Activated CD4-positive, alpha-beta T cell treated with anti-CD3 and anti-CD28 coated beads, Interleukin-10, Interleukin-2, amounts not matched to agents 100 ng/mL and 50 ng/mL, durations not matched to agents 16 hours and 8 hours (primary cell): ENCODE measurements at regions not wholly inside any gene's neighbourhood (a gene's known extent, or its start where the extent isn't known, plus 50 kb on each side); places are given as distances from the start of the nearest gene placed in this dataset.

Source experiments
- DNase-seq: peaks from one replicate; pipeline ENCODE4 v3.0.0-alpha.2; 2020

DNA sequence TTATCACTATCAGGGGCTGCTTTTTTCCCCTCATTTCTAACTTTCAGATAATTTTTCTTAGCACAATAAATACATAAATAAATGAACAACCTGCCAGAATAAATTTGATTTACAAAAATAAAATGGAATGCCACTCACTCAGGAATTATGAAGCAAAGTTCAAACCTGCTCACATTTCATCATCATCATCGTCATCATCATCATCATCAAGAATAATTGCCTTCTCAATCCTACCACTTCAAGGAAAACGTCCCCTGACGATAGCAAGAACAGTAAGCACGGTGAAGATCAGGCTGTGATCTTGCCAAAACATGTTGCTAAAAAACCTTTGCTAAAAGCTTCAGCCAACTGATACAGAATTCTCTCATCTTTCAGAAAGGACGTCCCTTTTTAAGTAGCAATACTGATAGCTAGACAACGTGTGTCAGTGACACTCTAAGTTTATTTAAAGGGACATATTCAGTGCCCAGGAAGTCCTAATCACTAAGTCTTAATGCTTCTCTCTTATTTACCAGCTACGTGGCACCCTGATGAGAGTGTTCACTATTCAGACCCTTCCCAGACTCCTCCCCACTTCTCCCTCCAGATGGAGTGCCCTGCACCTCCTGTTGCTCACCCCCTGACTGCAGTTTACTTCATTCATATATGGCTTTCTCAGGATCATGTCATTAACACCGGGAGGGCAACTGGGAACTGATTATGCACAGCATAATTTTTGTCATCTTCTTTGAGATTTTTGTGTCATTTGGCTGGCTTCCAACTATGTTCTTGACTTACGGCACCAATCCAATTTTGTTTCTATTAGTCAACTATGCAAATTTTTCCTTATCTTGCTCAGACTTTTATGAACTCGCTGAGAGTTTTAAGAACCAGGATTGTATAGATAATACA lies 200.1 kb upstream of the GUCY1A2 start:
- DNase-seq, result no peak

DNA sequence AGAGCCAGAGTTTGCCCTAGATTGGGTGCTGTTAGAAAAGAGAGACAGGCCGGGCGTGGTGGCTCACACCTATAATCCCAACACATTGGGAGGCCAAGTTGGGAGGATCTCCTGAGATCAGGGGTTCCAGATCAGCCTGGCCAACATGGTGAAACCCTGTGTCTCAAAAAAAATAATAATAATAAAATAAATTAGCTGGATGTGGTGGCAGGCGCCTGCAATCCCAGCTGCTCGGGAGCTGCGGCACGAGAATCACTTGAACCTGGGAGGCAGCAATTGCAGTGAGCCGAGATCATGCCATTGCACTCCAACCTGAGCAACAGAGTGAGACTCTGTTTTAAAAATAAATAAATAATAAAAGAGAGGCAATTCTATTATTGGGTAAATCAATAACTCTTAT lies 199.2 kb upstream of the GUCY1A2 start:
- DNase-seq, result no peak

DNA sequence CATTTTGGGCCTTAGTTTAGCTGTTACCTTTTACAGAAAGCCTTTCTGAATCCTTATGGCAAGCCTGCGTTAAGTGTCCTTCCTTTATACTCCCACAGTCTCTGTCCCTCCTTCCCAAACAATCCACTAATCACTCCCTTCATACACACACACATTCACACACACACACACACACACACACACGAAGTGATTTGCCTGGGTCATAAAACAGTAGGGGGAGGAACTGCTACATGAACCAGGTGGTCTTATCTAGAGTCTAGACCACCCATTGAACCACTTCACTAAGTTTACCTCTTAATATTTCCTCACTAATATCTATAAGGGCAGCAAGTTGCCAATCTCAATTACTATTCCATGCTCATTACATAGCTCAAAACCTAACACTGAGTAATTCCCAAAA lies 196.7 kb upstream of the GUCY1A2 start:
- no peak for DNase-seq

DNA sequence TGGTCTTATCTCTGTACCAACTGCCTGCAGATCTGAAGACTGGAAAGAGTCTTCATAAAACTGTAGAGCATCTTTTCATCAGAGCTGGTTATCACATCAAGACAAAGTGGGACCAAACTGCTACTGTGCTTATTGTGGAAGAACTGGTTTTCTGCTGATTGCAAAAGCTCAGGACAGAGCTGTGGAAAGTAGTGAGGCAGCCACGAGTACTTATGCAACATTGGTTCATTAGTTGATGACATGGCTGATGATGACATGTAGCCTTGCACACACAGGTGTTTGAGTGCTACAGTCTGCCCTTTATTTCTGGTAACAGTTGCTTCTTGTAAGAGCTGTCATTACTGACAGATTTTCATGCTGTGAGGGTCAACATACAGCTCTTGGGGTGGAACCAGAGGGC lies 185.4 kb upstream of the GUCY1A2 start:
- no peak for DNase-seq

DNA sequence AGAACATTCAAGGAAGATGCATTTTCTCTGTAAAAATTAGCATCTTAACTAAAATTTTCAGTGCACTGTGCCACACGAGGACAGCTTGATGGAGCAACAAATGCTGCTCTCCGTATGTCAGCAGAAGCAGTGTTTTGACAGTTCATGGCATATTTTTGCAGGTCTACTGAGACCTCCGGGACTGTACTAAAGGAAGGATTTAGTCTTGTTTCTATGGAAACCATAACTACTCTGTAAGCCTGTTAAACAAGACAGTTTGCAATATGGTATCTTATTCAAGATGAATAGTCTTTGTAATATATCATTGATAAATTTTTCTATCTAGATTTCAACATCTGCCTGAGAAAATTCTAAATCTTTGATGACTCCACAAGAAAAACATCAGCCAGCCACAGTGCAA lies 184.0 kb upstream of the GUCY1A2 start:
- DNase-seq, result no peak

DNA sequence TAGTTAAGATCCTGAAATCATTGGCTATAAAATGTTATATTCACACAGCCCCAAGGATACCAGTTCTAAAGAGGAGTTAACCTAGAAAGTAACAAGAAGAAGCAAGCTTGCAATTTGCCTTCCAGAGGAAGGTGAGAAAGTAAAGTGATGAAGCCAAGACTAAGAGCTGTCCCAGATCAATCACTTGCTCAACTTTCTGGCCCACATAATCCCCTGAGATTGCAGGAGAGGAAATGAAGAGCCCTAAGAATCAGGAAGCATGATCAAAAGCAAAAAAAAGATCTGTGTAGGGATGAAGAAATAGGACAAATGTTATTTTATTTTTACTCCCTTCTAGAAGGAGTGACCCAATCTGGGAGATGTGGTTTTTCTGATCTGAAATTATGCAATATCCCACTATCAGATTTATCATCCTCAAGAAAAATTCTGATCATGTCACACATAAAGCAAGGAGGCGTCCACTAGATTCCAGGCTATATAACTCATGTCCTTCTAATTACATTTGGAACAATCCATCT lies 180.3 kb upstream of the GUCY1A2 start:
- no peak for DNase-seq

DNA sequence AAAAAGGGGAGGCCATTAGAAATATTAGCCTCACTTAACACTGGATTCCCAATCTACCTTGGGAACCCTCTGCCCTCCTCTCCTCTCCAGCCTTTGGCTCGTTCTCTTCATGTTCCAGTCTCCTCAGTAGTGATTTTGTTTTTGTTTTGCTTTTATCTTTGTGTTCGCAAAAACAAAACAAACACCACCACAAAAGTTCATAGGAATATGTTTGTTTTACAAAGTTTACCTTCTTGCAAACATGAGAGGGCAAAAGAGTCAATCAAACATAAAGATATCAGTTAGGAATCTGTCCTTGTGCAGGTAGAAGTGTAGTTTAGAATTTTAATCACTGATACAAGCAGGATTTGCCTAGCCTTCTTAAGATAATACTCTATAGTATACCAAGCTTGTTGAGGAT lies 179.7 kb upstream of the GUCY1A2 start:
- no peak for DNase-seq

DNA sequence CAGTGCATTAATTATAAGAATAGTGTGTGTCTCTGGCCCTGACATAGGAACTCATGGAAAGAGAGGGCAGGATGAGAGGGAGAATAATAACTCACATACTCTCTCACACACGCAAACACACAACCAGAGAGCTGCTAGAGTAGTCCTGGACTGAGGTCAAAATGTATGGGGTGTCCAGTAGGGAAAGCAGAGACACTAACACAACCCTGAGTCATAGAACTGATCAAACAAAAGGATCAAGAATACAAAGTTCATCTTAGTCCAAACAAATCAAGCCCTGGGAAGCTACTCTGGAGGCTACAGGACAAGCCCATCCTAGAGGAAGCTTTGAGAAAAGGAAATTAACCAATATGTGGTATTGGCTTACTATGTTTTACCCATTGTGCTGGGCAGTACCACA lies 178.5 kb upstream of the GUCY1A2 start:
- no peak for DNase-seq

DNA sequence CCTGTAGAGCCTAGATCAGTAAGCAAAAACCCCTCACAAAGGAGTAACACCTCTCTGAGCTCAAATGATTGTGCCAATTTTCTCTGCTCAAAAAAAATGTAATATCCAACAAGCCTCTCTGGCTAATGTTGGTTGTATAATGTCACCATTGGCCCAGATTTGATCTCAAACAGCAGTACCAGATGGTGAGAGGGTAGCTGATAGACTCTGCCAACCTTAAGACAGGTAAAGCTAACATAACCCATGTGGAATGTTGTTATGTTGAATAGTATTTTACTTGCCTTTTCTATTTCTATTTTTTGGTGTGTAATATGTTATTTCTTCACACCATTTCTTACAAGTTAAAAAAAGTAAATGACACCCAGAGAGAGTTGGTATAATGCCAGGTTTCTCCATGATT lies 166.7 kb upstream of the GUCY1A2 start:
- DNase-seq, result no peak

DNA sequence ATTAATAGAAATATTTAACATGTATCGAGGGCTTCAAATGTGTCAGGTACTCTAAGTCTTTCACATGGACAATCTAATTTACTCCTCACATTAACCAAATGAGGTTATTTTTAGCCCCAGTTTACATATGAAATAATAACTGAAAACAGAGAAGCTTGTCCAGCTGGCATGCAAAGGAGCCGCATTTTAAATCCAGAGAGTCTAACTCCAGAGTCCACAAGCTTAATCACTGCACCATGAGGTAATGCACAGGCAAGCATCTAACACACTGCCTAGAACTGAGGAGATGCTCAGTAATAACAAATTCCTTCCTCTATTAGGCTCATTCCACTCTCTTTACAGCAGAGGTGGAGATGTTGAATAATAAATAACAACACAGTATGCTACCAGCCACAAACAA lies 165.7 kb upstream of the GUCY1A2 start:
- DNase-seq, result no peak

DNA sequence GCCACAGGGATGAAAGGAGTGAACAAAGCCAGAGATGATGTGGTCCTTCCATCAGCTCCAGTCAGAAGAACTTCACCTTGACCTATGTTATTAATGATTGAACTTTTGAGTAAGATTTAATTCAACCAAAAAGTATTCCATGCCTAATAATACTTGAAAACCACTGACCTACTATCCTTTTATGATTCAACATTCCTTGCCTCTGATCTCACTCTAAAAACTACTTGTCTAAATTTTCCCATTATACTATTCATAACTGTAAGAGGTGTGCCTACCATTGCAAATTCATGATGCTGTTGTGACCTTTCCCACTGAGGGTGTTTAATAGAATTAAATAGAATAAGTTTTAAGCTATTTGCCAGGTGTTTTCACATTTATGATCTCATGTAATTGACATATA lies 164.7 kb upstream of the GUCY1A2 start:
- no peak for DNase-seq

- no peak for DNase-seq
These were observed 162.0 kb upstream of the GUCY1A2 start for GRCh38 chr11:107180236-107180635.

DNA sequence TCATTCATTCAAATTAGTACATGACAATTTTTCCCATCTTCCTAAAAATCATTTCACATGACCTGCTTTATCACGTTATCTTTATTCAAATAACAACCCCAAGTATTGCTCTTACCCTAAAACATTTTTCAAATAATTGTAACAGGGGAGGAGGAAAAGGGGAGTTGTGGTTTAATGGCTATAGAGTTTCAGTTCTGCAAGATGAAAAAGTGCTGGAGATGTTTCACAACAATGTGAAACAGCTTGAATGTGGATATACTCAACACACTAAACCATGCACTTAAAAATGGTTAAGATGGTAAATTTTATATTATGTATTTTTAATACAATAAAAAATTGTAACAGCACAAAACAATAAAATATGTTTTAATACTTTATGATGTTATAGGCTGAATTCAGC lies 161.6 kb upstream of the GUCY1A2 start:
- DNase-seq, result no peak

DNA sequence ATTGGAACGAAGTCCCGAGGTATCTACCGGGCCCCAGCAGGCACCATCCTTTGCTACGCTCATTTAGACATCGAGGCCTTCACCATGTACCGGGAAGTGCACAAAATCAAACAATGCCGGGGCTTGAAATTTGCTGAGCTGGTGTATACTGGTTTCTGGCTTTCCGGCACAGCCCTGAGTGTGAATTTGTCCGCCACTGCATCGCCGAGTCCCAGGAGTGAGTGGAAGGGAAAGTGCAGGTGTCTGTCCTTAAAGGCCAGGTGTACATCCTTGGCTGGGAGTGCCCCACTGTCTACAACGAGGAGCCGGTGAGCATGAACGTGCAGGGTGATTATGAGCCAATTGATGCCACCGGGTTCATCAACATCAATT lies 158.8 kb upstream of the GUCY1A2 start:
- no peak for DNase-seq

GRCh38 chr11:107176148-107177105 lies 158.2 kb upstream of the GUCY1A2 start:
- DNase-seq, result no peak

DNA sequence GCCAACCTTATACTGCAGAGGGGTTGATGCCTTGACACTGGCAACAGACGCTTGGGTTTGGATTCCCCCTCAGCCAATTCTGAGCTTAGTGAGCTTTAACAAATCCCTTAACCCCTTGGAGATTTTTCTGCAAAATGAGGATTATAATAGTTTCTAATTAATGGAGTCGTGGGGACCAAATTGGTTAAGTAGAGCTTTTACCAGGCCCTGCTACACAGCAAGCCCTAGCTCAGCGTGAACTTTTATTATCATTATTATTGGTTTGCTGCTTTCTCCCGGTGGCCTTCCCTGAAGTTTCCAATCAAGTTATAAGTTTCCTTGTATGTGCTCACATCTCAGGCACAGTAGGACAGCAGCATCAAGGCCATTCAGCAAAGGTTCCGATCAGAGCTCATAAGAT lies 156.6 kb upstream of the GUCY1A2 start:
- DNase-seq, result no peak

DNA sequence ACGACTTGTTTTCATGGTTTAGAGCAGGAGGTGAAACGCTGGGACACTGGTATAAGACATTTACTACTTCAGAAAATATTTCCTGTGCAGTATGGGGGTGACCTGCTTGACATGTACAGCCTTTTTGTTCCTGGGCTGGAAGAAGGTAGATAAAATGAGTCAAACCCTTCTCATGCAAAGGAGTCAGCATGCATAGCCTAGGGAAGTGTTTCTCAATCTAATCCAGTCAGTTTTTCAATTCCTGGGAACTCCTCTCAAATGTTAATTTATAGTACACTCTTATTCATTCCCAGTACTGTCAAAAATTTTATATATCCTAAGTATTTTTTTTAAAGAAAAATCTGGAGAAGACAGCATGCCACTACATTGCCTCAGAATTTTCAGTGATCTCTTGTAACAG lies 154.7 kb upstream of the GUCY1A2 start:
- no peak for DNase-seq

DNA sequence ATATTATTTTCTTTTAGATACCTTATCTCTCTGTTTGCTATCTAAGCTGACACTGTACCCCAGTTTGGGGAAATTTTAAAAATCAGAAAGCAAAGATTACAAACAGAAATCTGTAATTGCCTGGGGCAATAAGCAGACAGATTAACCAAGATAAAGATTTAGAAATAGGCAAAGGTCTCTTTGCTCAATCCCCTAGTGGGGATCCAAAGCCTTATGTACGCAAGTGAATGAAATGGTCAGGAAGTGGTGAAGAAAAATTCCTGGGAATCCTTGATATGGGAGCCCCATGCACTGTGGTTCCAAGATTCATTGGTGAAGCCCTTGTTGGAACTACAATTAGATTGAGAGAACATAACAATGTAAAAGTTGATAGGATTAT lies 139.5 kb upstream of the GUCY1A2 start:
- DNase-seq, result no peak

DNA sequence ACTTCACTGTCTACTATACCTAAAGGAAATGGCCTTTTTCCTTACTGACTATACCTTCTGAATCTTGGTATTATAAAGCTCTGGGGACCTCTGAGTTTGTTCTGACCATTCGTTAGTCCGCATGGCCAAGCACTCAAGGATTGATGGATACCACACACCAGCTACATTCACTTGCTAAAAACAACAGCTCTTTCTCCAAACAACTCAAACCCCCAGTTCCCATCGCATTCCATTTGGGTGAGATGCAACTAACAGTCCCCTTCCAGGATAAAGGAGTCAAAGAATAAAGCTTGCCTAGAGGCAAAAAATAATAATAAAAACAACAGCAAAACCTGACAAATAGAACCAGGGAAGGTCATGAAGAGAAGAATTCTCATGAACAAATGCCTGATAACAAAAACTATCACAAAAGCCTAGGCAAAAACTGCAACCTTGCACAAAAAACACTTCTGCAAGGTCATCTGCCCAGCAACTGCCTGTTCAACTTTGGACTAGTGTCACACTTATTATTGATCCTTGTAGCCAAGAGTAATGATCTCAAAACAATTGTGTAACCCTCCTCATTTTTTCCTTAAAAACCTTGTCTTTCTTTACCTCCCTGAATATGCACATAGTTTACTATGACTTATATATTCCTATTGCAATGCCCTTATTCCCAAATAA lies 139.0 kb upstream of the GUCY1A2 start:
- DNase-seq, result no peak

DNA sequence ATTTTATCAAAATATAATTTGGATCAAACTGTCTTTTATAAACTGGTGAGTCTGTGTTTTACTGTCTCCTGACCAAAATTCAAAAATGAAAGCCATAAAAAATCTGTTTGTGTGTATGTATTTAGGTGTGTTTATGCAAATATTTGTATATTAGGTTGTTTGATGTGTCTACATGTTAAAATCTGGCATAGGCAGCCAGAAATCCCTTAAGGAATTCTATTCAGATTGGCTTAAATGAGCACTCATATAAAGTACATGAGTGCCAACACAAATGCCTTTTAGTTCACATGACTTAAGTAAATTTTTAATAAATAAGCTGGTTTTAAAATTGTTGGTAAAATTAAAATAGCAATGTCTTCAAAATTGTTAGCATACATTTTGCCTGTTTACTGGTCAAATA lies 133.3 kb upstream of the GUCY1A2 start:
- no peak for DNase-seq

GRCh38 chr11:107151158-107151557 lies 132.9 kb upstream of the GUCY1A2 start:
- DNase-seq, result no peak

DNA sequence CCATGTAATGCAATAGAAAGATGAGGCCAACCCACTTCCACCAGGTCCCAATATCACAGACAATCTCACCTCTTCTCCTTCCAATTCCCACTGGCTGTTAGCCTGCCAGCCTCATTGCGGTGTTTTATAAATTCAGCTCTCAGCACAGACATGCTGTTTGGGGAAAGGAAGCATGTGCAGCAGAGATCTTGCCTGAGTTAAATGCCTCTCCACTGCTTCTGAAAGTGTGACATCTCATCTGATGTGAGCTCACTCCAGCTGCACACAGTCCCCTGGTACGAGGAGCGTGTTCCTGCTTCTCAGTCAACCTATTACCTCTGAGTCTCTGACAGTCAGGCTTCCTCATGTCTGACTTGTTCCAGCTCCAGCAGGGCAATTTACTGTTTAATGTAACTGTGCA lies 122.7 kb upstream of the GUCY1A2 start:
- DNase-seq, result no peak

DNA sequence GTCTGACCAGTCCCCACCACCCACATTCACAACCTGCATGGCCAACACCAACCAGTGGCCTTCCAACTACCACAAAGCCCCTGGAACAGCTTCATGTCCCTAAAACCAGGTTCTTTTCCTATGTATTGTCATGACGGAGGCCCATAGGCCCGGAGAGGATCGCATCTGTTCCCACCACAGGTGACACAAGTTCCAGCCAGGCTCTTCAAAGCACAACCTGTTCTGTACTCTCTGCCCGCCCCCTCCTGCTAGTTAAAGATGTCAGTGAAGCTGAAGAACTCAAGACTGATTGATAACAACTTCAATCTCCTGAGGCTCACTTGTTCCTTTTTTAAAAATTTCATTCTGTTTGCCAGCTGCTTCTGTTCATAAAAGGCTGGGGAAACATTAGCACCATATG lies 121.1 kb upstream of the GUCY1A2 start:
- DNase-seq, result no peak
